Smooth muscle cell (in vitro differentiated cells): ENCODE measurements at regions not wholly inside any gene's neighbourhood (a gene's known extent, or its start where the extent isn't known, plus 50 kb on each side); places are given as distances from the start of the nearest gene placed in this dataset.

Experiments
- DNase-seq: peaks from one replicate; lab custom pipeline; 2025; ENCODE audit not compliant: unreplicated experiment; lab: John Stamatoyannopoulos, UW
- H2AFZ ChIP-seq: fragments of 200-600 bp; sonication (generic); 2 replicates; pipeline ENCODE4 v1.6.0; 2016; ENCODE audit warnings: antibody characterized with exemption, low read depth, mild to moderate bottlenecking
- H3F3A ChIP-seq: fragments of 200-600 bp; sonication (generic); 2 replicates; pipeline ENCODE4 v1.6.0; 2017; ENCODE audit warnings: antibody characterized with exemption, low read depth
- H3K27ac ChIP-seq: fragments of 200-600 bp; sonication (generic); 2 replicates; pipeline ENCODE4 v1.5.1; 2016; ENCODE audit warnings: low read depth, mild to moderate bottlenecking
- H3K27me3 ChIP-seq: fragments of 200-600 bp; sonication (generic); 2 replicates; pipeline ENCODE4 v1.6.1; 2016; ENCODE audit warnings: low read depth, mild to moderate bottlenecking
- H3K36me3 ChIP-seq: fragments of 200-600 bp; sonication (generic); 2 replicates; pipeline ENCODE4 v1.5.1; 2016; ENCODE audit warnings: low read depth
- H3K4me1 ChIP-seq: fragments of 200-600 bp; sonication (generic); 2 replicates; pipeline ENCODE4 v1.5.1; 2016; ENCODE audit warnings: low read depth
- H3K4me2 ChIP-seq: fragments of 200-600 bp; sonication (generic); 2 replicates; pipeline ENCODE4 v1.6.0; 2016; ENCODE audit warnings: mild to moderate bottlenecking
- H3K4me3 ChIP-seq: fragments of 200-600 bp; sonication (generic); 2 replicates; pipeline ENCODE4 v1.5.1; 2016; ENCODE audit warnings: mild to moderate bottlenecking
- H3K79me2 ChIP-seq: fragments of 200-600 bp; sonication (generic); 2 replicates; pipeline ENCODE4 v1.6.0; 2016; ENCODE audit warnings: low read depth, mild to moderate bottlenecking
- H3K9ac ChIP-seq: fragments of 200-600 bp; sonication (generic); 2 replicates; pipeline ENCODE4 v1.6.0; 2016; ENCODE audit warnings: low read depth
- H3K9me3 ChIP-seq: fragments of 200-600 bp; sonication (generic); replicated peaks from 2 replicates; pipeline ENCODE4 v1.5.1; 2016; ENCODE audit warnings: low read depth
- H4K20me1 ChIP-seq: fragments of 200-600 bp; sonication (generic); 2 replicates; pipeline ENCODE4 v1.6.0; 2016; ENCODE audit warnings: low read depth
- WGBS: methylation state at CpG from one replicate; pipeline ENCODE4 v1.1.7; 2016; ENCODE audit warnings: low lambda C conversion rate; 5-methylcytosine and 5-hydroxymethylcytosine counted together
- TF ChIP-seq, protein P1 (sequence below): fragments of 200-600 bp; sonication (generic); IDR thresholded peaks from 2 replicates; pipeline ENCODE4 v1.5.1; 2017; ENCODE audit warnings: borderline replicate concordance, mild to moderate bottlenecking, antibody characterized with exemption; ENCODE audit not compliant: insufficient read depth, poor library complexity, severe bottlenecking

DNA sequence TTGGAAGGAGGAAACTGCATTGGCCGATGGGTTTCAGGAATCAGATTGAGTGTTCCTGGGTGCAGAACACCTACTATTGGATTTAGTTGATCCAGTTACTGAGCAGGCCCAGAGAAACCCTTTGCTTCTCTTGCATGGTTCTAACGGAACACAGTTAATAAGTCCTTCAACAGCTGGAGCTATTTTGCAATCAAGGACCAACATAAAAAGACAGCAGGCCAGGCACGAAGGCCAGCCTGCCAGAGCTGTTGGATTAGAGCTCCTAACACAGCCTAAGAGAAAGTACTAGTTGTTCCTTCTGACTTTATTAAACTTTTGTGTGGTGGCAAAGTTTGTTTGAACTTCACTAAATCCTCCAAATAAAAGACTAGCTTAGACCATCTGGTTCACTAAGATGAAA, 148.0 kb upstream of the LMO4 start:
- Histone ChIP-seq H4K20me1 (no peaks in the 10 kb centered on the region), H3K4me1 (no peaks in the 10 kb centered on the region), H2AFZ (no peak overlapping the region), H3K4me3 (no peak overlapping the region), H3K9ac (no peak overlapping the region), H3K36me3 (no peaks in the 10 kb centered on the region), H3F3A (no peaks in the 10 kb centered on the region), H3K79me2 (no peaks in the 10 kb centered on the region), H3K4me2 (no peak overlapping the region), H3K27ac (no peak overlapping the region), H3K27me3 (no peaks in the 10 kb centered on the region), H3K9me3 (no peaks in the 10 kb centered on the region)
- TF ChIP-seq, protein P1, sequence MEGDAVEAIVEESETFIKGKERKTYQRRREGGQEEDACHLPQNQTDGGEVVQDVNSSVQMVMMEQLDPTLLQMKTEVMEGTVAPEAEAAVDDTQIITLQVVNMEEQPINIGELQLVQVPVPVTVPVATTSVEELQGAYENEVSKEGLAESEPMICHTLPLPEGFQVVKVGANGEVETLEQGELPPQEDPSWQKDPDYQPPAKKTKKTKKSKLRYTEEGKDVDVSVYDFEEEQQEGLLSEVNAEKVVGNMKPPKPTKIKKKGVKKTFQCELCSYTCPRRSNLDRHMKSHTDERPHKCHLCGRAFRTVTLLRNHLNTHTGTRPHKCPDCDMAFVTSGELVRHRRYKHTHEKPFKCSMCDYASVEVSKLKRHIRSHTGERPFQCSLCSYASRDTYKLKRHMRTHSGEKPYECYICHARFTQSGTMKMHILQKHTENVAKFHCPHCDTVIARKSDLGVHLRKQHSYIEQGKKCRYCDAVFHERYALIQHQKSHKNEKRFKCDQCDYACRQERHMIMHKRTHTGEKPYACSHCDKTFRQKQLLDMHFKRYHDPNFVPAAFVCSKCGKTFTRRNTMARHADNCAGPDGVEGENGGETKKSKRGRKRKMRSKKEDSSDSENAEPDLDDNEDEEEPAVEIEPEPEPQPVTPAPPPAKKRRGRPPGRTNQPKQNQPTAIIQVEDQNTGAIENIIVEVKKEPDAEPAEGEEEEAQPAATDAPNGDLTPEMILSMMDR = no peak
- WGBS = 53% methylated on average over 3 of the region's 3 CpGs
- no peak for DNase-seq

DNA sequence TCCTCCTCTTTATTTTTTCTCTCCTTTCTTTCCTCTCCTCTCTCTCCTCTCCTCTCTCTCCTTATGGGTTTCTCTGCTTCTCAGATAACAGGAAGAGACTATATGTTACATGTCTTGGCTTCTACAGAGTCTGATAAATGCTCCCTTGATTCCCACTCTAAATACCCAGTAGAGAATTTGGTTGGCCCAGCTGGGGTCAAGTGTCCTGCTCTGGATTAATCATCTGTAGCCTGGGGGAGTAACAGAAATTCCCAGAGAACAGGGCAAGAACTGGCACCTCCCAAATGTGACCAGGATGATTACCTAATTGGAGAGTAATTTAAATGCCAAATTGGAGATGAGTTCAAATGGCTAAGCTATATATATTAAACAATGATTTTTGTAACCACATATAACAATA, 146.1 kb upstream of the LMO4 start:
- Histone ChIP-seq H3K4me1 (no peaks in the 10 kb centered on the region), H3F3A (no peaks in the 10 kb centered on the region), H3K36me3 (no peaks in the 10 kb centered on the region), H3K9ac (no peak overlapping the region), H3K27ac (no peak overlapping the region), H4K20me1 (no peaks in the 10 kb centered on the region), H3K4me3 (no peak overlapping the region), H3K9me3 (no peaks in the 10 kb centered on the region), H3K4me2 (no peak overlapping the region), H3K27me3 (no peaks in the 10 kb centered on the region), H3K79me2 (no peaks in the 10 kb centered on the region), H2AFZ (no peak overlapping the region)
- no peak for DNase-seq
- TF ChIP-seq, protein P1 = no peak

DNA sequence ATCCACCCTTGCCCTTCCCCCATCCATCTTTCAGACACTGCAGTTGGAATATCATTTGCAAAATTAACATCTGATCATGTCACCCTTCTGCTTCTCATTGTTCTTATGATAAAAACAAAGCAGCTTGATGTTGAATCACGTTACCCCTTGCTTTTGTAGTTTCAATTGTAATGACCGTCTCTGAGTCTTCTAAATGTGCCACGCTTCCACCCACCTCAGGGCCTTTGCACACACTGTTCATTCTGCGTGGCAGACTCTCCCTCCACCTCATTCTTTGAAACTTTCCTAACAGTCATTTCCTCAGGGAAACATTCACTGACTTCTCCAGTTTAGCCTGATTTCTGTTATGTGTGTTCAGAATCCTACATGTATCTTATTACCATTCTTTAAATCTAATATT, 143.6 kb upstream of the LMO4 start:
- H3K4me1 ChIP-seq = no peaks in the 10 kb centered on the region
- TF ChIP-seq, protein P1 = no peak

GRCh38 chr1:87186346-87186745, 142.3 kb upstream of the LMO4 start:
- no peaks in the 10 kb centered on the region for H3K4me1 ChIP-seq
- H2AFZ ChIP-seq = no peak overlapping the region
- H3K27me3 ChIP-seq = no peaks in the 10 kb centered on the region
- DNase-seq = no peak
- no peak overlapping the region for H3K27ac ChIP-seq
- 90% methylated on average over 3 of the region's 3 CpGs for WGBS
- no peaks in the 10 kb centered on the region for H3F3A ChIP-seq
- no peak overlapping the region for H3K4me2 ChIP-seq
- H3K4me3 ChIP-seq = no peak overlapping the region
- no peak overlapping the region for H3K9ac ChIP-seq
- no peaks in the 10 kb centered on the region for H3K9me3 ChIP-seq
- TF ChIP-seq, protein P1 = no peak
- H3K36me3 ChIP-seq = no peaks in the 10 kb centered on the region
- no peaks in the 10 kb centered on the region for H3K79me2 ChIP-seq
- H4K20me1 ChIP-seq = no peaks in the 10 kb centered on the region

More for the DNA sequence above, 143.6 kb upstream of the LMO4 start:
- Histone ChIP-seq H3K4me3 (no peak overlapping the region), H3K9ac (no peak overlapping the region), H3K36me3 (no peaks in the 10 kb centered on the region), H3K9me3 (no peaks in the 10 kb centered on the region), H4K20me1 (no peaks in the 10 kb centered on the region), H3K79me2 (no peaks in the 10 kb centered on the region), H3K27ac (no peak overlapping the region), H3K27me3 (no peaks in the 10 kb centered on the region), H3K4me2 (no peak overlapping the region), H2AFZ (no peak overlapping the region), H3F3A (no peaks in the 10 kb centered on the region)
- 90% methylated on average over 4 of the region's 4 CpGs for WGBS
- no peak for DNase-seq
